PC-9 (cell line): ENCODE measurements at regions not wholly inside any gene's neighbourhood (a gene's known extent, or its start where the extent isn't known, plus 50 kb on each side); places are given as distances from the start of the nearest gene placed in this dataset.

Source experiments
- EZH2 ChIP-seq: fragments of 200-600 bp; sonication (generic); IDR thresholded peaks from 2 replicates; pipeline ENCODE4 v1.8.0; 2017; ENCODE audit warnings: antibody characterized with exemption, low read depth
- TF ChIP-seq, protein P1 (sequence below): fragments of 200-600 bp; sonication (generic); conservative IDR thresholded peaks from 2 replicates; pipeline ENCODE4 v1.6.1; 2017; ENCODE audit warnings: mixed run types, antibody characterized with exemption, mild to moderate bottlenecking, moderate library complexity

GRCh38 chr3:132821314-132821713 lies 99.1 kb upstream of the NPHP3 start:
- TF ChIP-seq, protein P1, sequence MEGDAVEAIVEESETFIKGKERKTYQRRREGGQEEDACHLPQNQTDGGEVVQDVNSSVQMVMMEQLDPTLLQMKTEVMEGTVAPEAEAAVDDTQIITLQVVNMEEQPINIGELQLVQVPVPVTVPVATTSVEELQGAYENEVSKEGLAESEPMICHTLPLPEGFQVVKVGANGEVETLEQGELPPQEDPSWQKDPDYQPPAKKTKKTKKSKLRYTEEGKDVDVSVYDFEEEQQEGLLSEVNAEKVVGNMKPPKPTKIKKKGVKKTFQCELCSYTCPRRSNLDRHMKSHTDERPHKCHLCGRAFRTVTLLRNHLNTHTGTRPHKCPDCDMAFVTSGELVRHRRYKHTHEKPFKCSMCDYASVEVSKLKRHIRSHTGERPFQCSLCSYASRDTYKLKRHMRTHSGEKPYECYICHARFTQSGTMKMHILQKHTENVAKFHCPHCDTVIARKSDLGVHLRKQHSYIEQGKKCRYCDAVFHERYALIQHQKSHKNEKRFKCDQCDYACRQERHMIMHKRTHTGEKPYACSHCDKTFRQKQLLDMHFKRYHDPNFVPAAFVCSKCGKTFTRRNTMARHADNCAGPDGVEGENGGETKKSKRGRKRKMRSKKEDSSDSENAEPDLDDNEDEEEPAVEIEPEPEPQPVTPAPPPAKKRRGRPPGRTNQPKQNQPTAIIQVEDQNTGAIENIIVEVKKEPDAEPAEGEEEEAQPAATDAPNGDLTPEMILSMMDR: no peak
- no peak for TF ChIP-seq EZH2
